Endothelial cell of umbilical vein (primary cell): ENCODE measurements at regions not wholly inside any gene's neighbourhood (a gene's known extent, or its start where the extent isn't known, plus 50 kb on each side); places are given as distances from the start of the nearest gene placed in this dataset.

Source experiments
- BruUV-seq: library from RNA; stranded (reverse); fragments of 400-500 nt; replicated peaks from 2 replicates; lab custom pipeline; 2021; lab: Mats Ljungman, UMichigan
- CTCF ChIA-PET: fragments of 300-600, 350-600 bp; sonication (Branson Sonifier 250); formaldehyde crosslinking; loops from one replicate; lab custom pipeline; 2021; ENCODE audit warnings: antibody characterized with exemption, inconsistent platforms; lab: Charles Lee
- POLR2A ChIA-PET: fragments of 300-600, 350-600 bp; sonication (Branson Sonifier 250); formaldehyde crosslinking; loops from one replicate; lab custom pipeline; 2021; ENCODE audit warnings: antibody characterized with exemption, inconsistent platforms; lab: Charles Lee
- DNase-seq: peaks from one replicate; pipeline ENCODE4 v3.0.0-alpha.2; 2011; ENCODE audit warnings: low read depth, low spot score
- FAIRE-seq: peaks from 2 replicates; lab custom pipeline; 2011; peaks lifted over from hg19 to GRCh38; lab: Jason Lieb, UNC
- H2AFZ ChIP-seq: 2 replicates; pipeline ENCODE4 v1.6.0; 2012; ENCODE audit warnings: low read depth, low read length, control low read depth, inconsistent platforms
- H3K27ac ChIP-seq: 2 replicates; pipeline ENCODE4 v1.5.1; 2011; ENCODE audit warnings: low read depth, mild to moderate bottlenecking, control low read depth, low read length, moderate library complexity; ENCODE audit not compliant: insufficient read depth
- H3K27me3 ChIP-seq, 2 experiments: 2 replicates each; pipeline versions ENCODE4 v1.6.0 to v1.6.1; 2011; ENCODE audit warnings: low read length in 2 of 2, mixed read lengths in 1 of 2; ENCODE audit not compliant: control insufficient read depth in 2 of 2, insufficient read depth in 2 of 2
- H3K36me3 ChIP-seq, 2 experiments: 2 replicates in 1 of 2; 3 replicates in 1 of 2; pipeline ENCODE4 v1.5.1; 2011; ENCODE audit warnings: low read length in 2 of 2, mild to moderate bottlenecking in 1 of 2, moderate library complexity in 1 of 2; ENCODE audit not compliant: control insufficient read depth in 2 of 2, insufficient read depth in 2 of 2; ENCODE audit errors: extremely low read depth in 1 of 2
- H3K4me1 ChIP-seq: 3 replicates; pipeline ENCODE4 v1.5.1; 2011; ENCODE audit warnings: mild to moderate bottlenecking, low read length; ENCODE audit not compliant: control insufficient read depth, insufficient read depth; ENCODE audit errors: extremely low read depth
- H3K4me2 ChIP-seq: 2 replicates; pipeline ENCODE4 v1.6.1; 2011; ENCODE audit warnings: low read length, control low read depth, mixed read lengths; ENCODE audit not compliant: insufficient read depth
- H3K4me3 ChIP-seq, 3 experiments: fragments of 200-600 bp in 1 of 3; sonication (generic), shearing (Covaris generic) in 1 of 3; replicated peaks in 1 of 3; 2 replicates each; pipeline ENCODE4 v1.5.1; 2011 to 2016; ENCODE audit warnings: control low read depth in 3 of 3, low read length in 3 of 3, mild to moderate bottlenecking in 2 of 3, inconsistent platforms in 1 of 3, low read depth in 1 of 3, moderate library complexity in 1 of 3; ENCODE audit not compliant: insufficient read depth in 1 of 3
- H3K79me2 ChIP-seq: 2 replicates; pipeline ENCODE4 v1.6.0; 2012; ENCODE audit warnings: low read length, inconsistent platforms; ENCODE audit not compliant: control insufficient read depth, insufficient read depth
- H3K9ac ChIP-seq: replicated peaks from 2 replicates; pipeline ENCODE3; 2011; ENCODE audit warnings: low read length, control low read depth; ENCODE audit not compliant: insufficient read depth; ENCODE audit errors: extremely low read depth
- H3K9me1 ChIP-seq: replicated peaks from 3 replicates; pipeline ENCODE4 v1.6.0; 2011; ENCODE audit warnings: mild to moderate bottlenecking, low read length; ENCODE audit not compliant: control insufficient read depth, insufficient read depth; ENCODE audit errors: extremely low read depth
- H3K9me3 ChIP-seq: replicated peaks from 2 replicates; pipeline ENCODE4 v1.5.1; 2012; ENCODE audit warnings: low read length, inconsistent platforms; ENCODE audit not compliant: control insufficient read depth, insufficient read depth
- H4K20me1 ChIP-seq: replicated peaks from 2 replicates; pipeline ENCODE3; 2011; ENCODE audit warnings: mild to moderate bottlenecking, low read length; ENCODE audit not compliant: control insufficient read depth, insufficient read depth; ENCODE audit errors: extremely low read depth
- CTCF ChIP-seq, 2 donors: IDR thresholded peaks; 1 replicate in 1 of 2; 2 replicates in 1 of 2; pipeline ENCODE4 v1.5.1; 2011; ENCODE audit warnings: low read length in 2 of 2, mild to moderate bottlenecking in 2 of 2, moderate library complexity in 2 of 2, control low read depth in 1 of 2, inconsistent platforms in 1 of 2, low read depth in 1 of 2; ENCODE audit not compliant: insufficient read depth in 1 of 2; ENCODE audit errors: extremely low read depth in 1 of 2
- EZH2 ChIP-seq: IDR thresholded peaks from 2 replicates; pipeline ENCODE4 v1.6.1; 2012; ENCODE audit warnings: borderline replicate concordance, low read depth, mild to moderate bottlenecking, moderate library complexity, low read length, inconsistent platforms; ENCODE audit not compliant: severe bottlenecking
- FOS ChIP-seq: IDR thresholded peaks from 2 replicates; pipeline ENCODE4 v1.6.1; 2011; ENCODE audit warnings: mild to moderate bottlenecking, low read length, moderate library complexity, borderline replicate concordance; ENCODE audit not compliant: insufficient read depth
- GATA2 ChIP-seq: IDR thresholded peaks from 2 replicates; pipeline ENCODE4 v1.7.0; 2011; ENCODE audit warnings: low read depth, mild to moderate bottlenecking, moderate library complexity, mixed read lengths, low read length; ENCODE audit not compliant: insufficient read length, insufficient read depth
- JUN ChIP-seq: IDR thresholded peaks from 2 replicates; pipeline ENCODE4 v1.6.1; 2011; ENCODE audit warnings: borderline replicate concordance, low read depth; ENCODE audit not compliant: insufficient read length, insufficient read depth
- MAX ChIP-seq: IDR thresholded peaks from 2 replicates; pipeline ENCODE4 v1.6.1; 2011; ENCODE audit not compliant: insufficient read depth, insufficient read length
- MYC ChIP-seq: IDR thresholded peaks from one replicate; pipeline ENCODE4 v1.6.1; 2011; ENCODE audit warnings: mild to moderate bottlenecking, low read depth, low read length
- POLR2A ChIP-seq: IDR thresholded peaks from 2 replicates; pipeline ENCODE4 v1.6.1; 2012; ENCODE audit warnings: low read depth, mild to moderate bottlenecking, control low read depth, low read length
- POLR2AphosphoS5 ChIP-seq: IDR thresholded peaks from 2 replicates; pipeline ENCODE4 v1.6.1; 2012; ENCODE audit warnings: low read depth, mild to moderate bottlenecking, control low read depth, low read length, moderate library complexity; ENCODE audit not compliant: insufficient read depth
- dilution Hi-C: fragments of 300-500 bp; cut with MboI; formaldehyde crosslinking; loops from one replicate; pipeline ENCODE4 v1.15.0; 2019; ENCODE audit warnings: low sequenced_read_pairs; ENCODE audit not compliant: extremely low pct_ligation_motif_present
- intact Hi-C: fragments of 100-400 bp; cut with micrococcal nuclease; formaldehyde crosslinking; loops from one replicate; pipeline ENCODE4 v1.10.0; 2022

- dilution Hi-C loops (no loop called here), intact Hi-C loops (no loop called here)
- H3K9ac ChIP-seq: no peak overlapping the region
- FAIRE-seq: no peak
- DNase-seq: no peak
- H3K4me2 ChIP-seq: no peak overlapping the region
- H3K79me2 ChIP-seq: no peaks in the 10 kb centered on the region
- no TSS peak for BruUV-seq
- no peaks in the 10 kb centered on the region for H4K20me1 ChIP-seq
- POLR2A ChIA-PET: no interaction called here
- TF ChIP-seq CTCF (IDR thresholded peaks at IDR 0.05; ENCODE audit: extremely low read depth in 1 of 2, insufficient read depth in 1 of 2, low read depth in 1 of 2, low read length in 2 of 2) (no peak), GATA2 (no peak), MAX (no peak), MYC (no peak), POLR2A (no peak), EZH2 (no peak), POLR2AphosphoS5 (no peak), JUN (no peak), FOS (no peak)
- no peaks in the 10 kb centered on the region for H3K36me3 ChIP-seq
- H3K4me1 ChIP-seq: no peaks in the 10 kb centered on the region
- no peaks in the 10 kb centered on the region for H3K9me3 ChIP-seq
- H3K9me1 ChIP-seq: no peaks in the 10 kb centered on the region
- H3K27ac ChIP-seq: no peak overlapping the region
- H3K27me3 ChIP-seq: no peaks in the 10 kb centered on the region
- CTCF ChIA-PET: no interaction called here
- no peak overlapping the region for H2AFZ ChIP-seq
- no peak overlapping the region for H3K4me3 ChIP-seq
Measured at GRCh38 chr10:64426745-64427144, 905.5 kb downstream of the REEP3 start.
